KMS-11 (cell line): ENCODE measurements at regions not wholly inside any gene's neighbourhood (a gene's known extent, or its start where the extent isn't known, plus 50 kb on each side); places are given as distances from the start of the nearest gene placed in this dataset.

Experiments used
- H2AFZ ChIP-seq: fragments of 200-600 bp; sonication (generic); 2 replicates; pipeline ENCODE4 v1.6.1; 2016; ENCODE audit warnings: antibody characterized with exemption, mixed run types, low read depth
- H3K27ac ChIP-seq: fragments of 200-600 bp; sonication (generic); 2 replicates; pipeline ENCODE4 v1.6.1; 2016; ENCODE audit warnings: mild to moderate bottlenecking, mixed run types
- H3K27me3 ChIP-seq: fragments of 200-600 bp; sonication (generic); 2 replicates; pipeline ENCODE4 v1.6.1; 2017; ENCODE audit warnings: mild to moderate bottlenecking, low read depth, mixed run types, moderate library complexity; ENCODE audit not compliant: insufficient read depth
- H3K36me3 ChIP-seq: fragments of 200-600 bp; sonication (generic); 2 replicates; pipeline ENCODE4 v1.6.1; 2017; ENCODE audit warnings: mild to moderate bottlenecking, mixed run types; ENCODE audit not compliant: insufficient read depth
- H3K4me1 ChIP-seq: fragments of 200-600 bp; sonication (generic); 2 replicates; pipeline ENCODE4 v1.6.1; 2016; ENCODE audit warnings: mild to moderate bottlenecking, low read depth, mixed run types; ENCODE audit not compliant: poor library complexity, severe bottlenecking
- H3K4me2 ChIP-seq: fragments of 200-600 bp; sonication (generic); 2 replicates; pipeline ENCODE4 v1.7.0; 2016; ENCODE audit warnings: mild to moderate bottlenecking, mixed run types
- H3K4me3 ChIP-seq: fragments of 200-600 bp; sonication (generic); IDR thresholded peaks from 2 replicates; pipeline ENCODE4 v1.6.1; 2017; ENCODE audit warnings: low read depth, low read length, mixed read lengths; ENCODE audit not compliant: insufficient read depth
- H3K79me2 ChIP-seq: fragments of 200-600 bp; sonication (generic); 2 replicates; pipeline ENCODE4 v1.6.1; 2016; ENCODE audit warnings: low read depth, mixed run types; ENCODE audit not compliant: insufficient read depth
- H3K9ac ChIP-seq: fragments of 200-600 bp; sonication (generic); 2 replicates; pipeline ENCODE4 v1.6.1; 2016; ENCODE audit warnings: mild to moderate bottlenecking, mixed run types
- H4K20me1 ChIP-seq: fragments of 200-600 bp; sonication (generic); 2 replicates; pipeline ENCODE4 v1.6.1; 2016; ENCODE audit warnings: mild to moderate bottlenecking, mixed run types; ENCODE audit not compliant: insufficient read depth
- TF ChIP-seq, protein P1 (sequence below): fragments of 200-600 bp; sonication (generic); conservative IDR thresholded peaks from 2 replicates; pipeline ENCODE4 v1.6.1; 2017; ENCODE audit warnings: low read depth, mild to moderate bottlenecking, antibody characterized with exemption, low read length, moderate library complexity, mixed read lengths

DNA sequence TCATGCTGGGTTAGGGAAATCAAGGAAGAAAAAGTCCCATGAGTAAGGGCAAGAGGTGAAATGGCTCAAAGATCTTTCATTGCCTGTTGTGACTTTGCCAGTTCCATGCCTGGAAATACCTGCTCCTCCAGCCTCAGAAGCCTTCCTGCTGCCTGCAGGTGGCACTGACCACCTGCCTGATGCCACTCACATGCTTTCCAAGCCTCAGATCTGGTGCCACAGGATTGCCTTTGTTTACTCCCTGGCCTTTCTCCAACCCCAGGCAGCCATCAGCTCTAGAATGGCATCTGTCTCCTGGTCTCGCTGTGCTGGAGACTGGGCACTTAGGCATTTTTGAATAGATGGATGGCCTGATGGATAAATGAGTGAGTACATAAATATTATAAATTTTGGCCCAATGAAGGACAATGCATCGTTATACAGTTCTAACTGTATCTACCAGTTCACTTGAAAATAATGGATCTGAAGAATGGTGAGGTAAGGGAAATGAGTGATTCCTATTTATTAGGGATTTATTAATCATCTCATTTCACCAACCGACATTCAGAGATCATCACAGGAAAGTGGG is 657.2 kb downstream of the INHBA start:
- H3K4me3 ChIP-seq = no peak overlapping the region
- H3K4me1 ChIP-seq = no peaks in the 10 kb centered on the region
- no peak overlapping the region for H3K9ac ChIP-seq
- TF ChIP-seq, protein P1, sequence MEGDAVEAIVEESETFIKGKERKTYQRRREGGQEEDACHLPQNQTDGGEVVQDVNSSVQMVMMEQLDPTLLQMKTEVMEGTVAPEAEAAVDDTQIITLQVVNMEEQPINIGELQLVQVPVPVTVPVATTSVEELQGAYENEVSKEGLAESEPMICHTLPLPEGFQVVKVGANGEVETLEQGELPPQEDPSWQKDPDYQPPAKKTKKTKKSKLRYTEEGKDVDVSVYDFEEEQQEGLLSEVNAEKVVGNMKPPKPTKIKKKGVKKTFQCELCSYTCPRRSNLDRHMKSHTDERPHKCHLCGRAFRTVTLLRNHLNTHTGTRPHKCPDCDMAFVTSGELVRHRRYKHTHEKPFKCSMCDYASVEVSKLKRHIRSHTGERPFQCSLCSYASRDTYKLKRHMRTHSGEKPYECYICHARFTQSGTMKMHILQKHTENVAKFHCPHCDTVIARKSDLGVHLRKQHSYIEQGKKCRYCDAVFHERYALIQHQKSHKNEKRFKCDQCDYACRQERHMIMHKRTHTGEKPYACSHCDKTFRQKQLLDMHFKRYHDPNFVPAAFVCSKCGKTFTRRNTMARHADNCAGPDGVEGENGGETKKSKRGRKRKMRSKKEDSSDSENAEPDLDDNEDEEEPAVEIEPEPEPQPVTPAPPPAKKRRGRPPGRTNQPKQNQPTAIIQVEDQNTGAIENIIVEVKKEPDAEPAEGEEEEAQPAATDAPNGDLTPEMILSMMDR = no peak
- H3K79me2 ChIP-seq = no peaks in the 10 kb centered on the region
- H4K20me1 ChIP-seq = no peaks in the 10 kb centered on the region
- no peak overlapping the region for H3K27ac ChIP-seq
- H3K36me3 ChIP-seq = no peaks in the 10 kb centered on the region
- no peaks in the 10 kb centered on the region for H3K27me3 ChIP-seq
- no peak overlapping the region for H2AFZ ChIP-seq
- no peak overlapping the region for H3K4me2 ChIP-seq

DNA sequence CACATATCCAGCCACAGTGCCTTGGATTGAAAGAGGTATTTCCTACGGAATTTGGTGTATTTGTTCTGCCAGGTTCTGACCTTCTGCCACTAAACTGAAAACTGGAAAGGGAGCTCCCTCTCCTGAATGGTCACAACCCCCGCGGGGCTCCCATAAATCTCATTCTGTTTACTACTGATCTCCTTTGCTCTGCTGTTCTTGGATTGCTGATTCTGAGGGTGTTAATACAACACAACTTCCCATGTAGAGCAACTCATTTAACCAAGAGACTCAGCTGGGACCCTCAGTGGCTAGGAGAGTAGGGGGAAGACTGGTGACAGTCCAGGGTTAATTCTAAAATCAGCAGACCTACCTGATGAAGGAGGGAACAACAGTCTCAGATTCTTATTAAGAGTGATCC is 662.9 kb downstream of the INHBA start:
- TF ChIP-seq, protein P1 = no peak
- H3K27me3 ChIP-seq = no peaks in the 10 kb centered on the region
- H3K36me3 ChIP-seq = no peaks in the 10 kb centered on the region
- no peak overlapping the region for H3K9ac ChIP-seq
- no peak overlapping the region for H3K4me3 ChIP-seq
- no peaks in the 10 kb centered on the region for H4K20me1 ChIP-seq
- no peaks in the 10 kb centered on the region for H3K79me2 ChIP-seq
- no peak overlapping the region for H2AFZ ChIP-seq
- H3K4me2 ChIP-seq = no peak overlapping the region
- no peaks in the 10 kb centered on the region for H3K4me1 ChIP-seq
- H3K27ac ChIP-seq = no peak overlapping the region

DNA sequence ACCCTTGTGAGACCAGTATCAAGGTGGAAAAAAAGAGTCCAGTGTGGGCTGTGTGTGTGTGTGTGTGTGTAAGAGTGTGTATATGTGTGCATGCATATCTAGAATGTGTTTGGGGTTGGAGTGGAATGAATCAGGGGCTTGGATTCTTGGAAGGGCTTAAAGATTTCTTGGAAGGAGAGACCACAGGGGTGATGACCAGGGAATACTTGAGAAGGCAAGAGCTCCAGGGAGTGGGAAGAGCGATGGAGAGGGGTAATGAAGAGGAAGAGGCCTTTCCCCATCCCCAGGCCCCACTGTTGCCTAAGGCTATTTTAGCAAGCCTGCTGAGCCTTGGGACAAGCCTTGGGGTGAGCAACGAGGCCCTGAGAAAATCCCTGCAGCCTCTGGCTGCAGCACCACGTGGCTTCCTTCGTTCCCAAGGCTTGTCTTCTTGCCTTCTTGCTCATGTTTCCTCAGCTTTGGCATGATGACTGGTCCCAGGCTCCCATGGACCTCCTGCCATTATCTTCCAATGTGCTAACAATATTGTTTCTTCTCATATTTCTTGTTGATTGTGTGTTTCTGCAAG is 663.4 kb downstream of the INHBA start:
- Histone ChIP-seq H3K27ac (no peak overlapping the region), H3K9ac (no peak overlapping the region), H3K4me2 (no peak overlapping the region), H3K36me3 (no peaks in the 10 kb centered on the region), H4K20me1 (no peaks in the 10 kb centered on the region), H3K79me2 (no peaks in the 10 kb centered on the region), H3K4me1 (no peaks in the 10 kb centered on the region), H2AFZ (no peak overlapping the region), H3K4me3 (no peak overlapping the region), H3K27me3 (no peaks in the 10 kb centered on the region)
- TF ChIP-seq, protein P1 = no peak

DNA sequence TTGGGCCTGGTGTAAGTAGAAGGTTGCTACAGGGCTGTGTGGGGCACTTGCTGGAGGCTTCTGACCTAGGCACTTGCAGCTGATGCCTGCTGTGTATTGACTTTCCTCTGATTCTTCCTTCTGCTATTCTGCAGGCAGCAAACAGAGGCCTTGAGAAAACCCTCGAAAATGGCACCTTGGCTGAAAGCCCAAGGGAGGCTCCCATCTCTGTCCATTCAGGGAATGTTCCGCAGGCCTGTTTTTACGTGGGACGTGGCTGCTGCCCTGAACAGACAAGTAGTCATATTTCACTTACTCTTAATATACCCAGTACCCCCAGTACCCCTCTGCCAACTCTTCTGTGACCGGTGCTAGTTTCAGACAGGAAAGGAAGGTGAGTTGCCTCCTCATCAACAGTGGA is 664.7 kb downstream of the INHBA start:
- no peak overlapping the region for H3K4me3 ChIP-seq
- no peak overlapping the region for H3K4me2 ChIP-seq
- H4K20me1 ChIP-seq = no peaks in the 10 kb centered on the region
- H2AFZ ChIP-seq = no peak overlapping the region
- no peaks in the 10 kb centered on the region for H3K27me3 ChIP-seq
- no peak overlapping the region for H3K9ac ChIP-seq
- H3K36me3 ChIP-seq = no peaks in the 10 kb centered on the region
- no peak overlapping the region for H3K27ac ChIP-seq
- no peaks in the 10 kb centered on the region for H3K79me2 ChIP-seq
- TF ChIP-seq, protein P1 = no peak
- H3K4me1 ChIP-seq = no peaks in the 10 kb centered on the region
